SK-N-SH treated with all-trans-retinoic acid at 6 μM for 48 hours (cell line): ENCODE measurements at regions not wholly inside any gene's neighbourhood (a gene's known extent, or its start where the extent isn't known, plus 50 kb on each side); places are given as distances from the start of the nearest gene placed in this dataset.

Source experiments
- ATAC-seq: fragments of 200-7000 bp; cut with Tn5 transposase; 3 replicates; pipeline ENCODE4 v1.9.1; 2020; ENCODE audit warnings: mild to moderate bottlenecking, moderate library complexity
- ARNTL ChIP-seq: fragments of 450-650 bp; formaldehyde crosslinking; IDR thresholded peaks from 2 replicates; pipeline ENCODE4 v1.5.0; 2020; ENCODE audit warnings: low read depth, mild to moderate bottlenecking, moderate library complexity, borderline replicate concordance
- BACH2 ChIP-seq: fragments of 250-450 bp; sonication (Bioruptor Pico); IDR thresholded peaks from 2 replicates; pipeline ENCODE4 v1.9.0; 2021; ENCODE audit warnings: mild to moderate bottlenecking, borderline replicate concordance
- CSDC2 ChIP-seq: fragments of 250-450 bp; sonication (Bioruptor Pico); IDR thresholded peaks from 2 replicates; pipeline ENCODE4 v1.5.0; 2020; ENCODE audit warnings: mild to moderate bottlenecking, moderate library complexity
- CSRNP3 ChIP-seq: fragments of 250-450 bp; sonication (Bioruptor Pico); IDR thresholded peaks from 2 replicates; pipeline ENCODE4 v1.5.1; 2021; ENCODE audit warnings: mild to moderate bottlenecking, moderate library complexity
- ESRRG ChIP-seq: fragments of 250-450 bp; sonication (Bioruptor Pico); IDR thresholded peaks from 2 replicates; pipeline ENCODE4 v1.6.1; 2021; ENCODE audit warnings: mild to moderate bottlenecking
- GLIS3 ChIP-seq: fragments of 250-450 bp; sonication (Bioruptor Pico); IDR thresholded peaks from 2 replicates; pipeline ENCODE4 v1.5.0; 2020; ENCODE audit warnings: mild to moderate bottlenecking, moderate library complexity
- ISL1 ChIP-seq: fragments of 250-450 bp; sonication (Bioruptor Pico); IDR thresholded peaks from 2 replicates; pipeline ENCODE4 v2.1.2; 2022; ENCODE audit warnings: mild to moderate bottlenecking, moderate library complexity
- OSR1 ChIP-seq: fragments of 250-450 bp; sonication (Bioruptor Pico); IDR thresholded peaks from 2 replicates; pipeline ENCODE4 v1.8.0; 2022; ENCODE audit warnings: moderate library complexity, mild to moderate bottlenecking, inconsistent platforms
- POU6F1 ChIP-seq: fragments of 250-450 bp; sonication (Bioruptor Pico); IDR thresholded peaks from 2 replicates; pipeline ENCODE4 v1.8.0; 2021; ENCODE audit warnings: low read depth, mild to moderate bottlenecking, moderate library complexity, borderline replicate concordance
- PPARA ChIP-seq: fragments of 250-450 bp; sonication (Bioruptor Pico); IDR thresholded peaks from 2 replicates; pipeline ENCODE4 v1.5.0; 2020; ENCODE audit warnings: mild to moderate bottlenecking, borderline replicate concordance
- RARB ChIP-seq: fragments of 250-450 bp; sonication (Bioruptor Pico); IDR thresholded peaks from 2 replicates; pipeline ENCODE4 v1.8.0; 2021; ENCODE audit warnings: mild to moderate bottlenecking, moderate library complexity
- SNAI2 ChIP-seq: fragments of 250-450 bp; sonication (Bioruptor Pico); IDR thresholded peaks from 2 replicates; pipeline ENCODE4 v1.5.0; 2020; ENCODE audit warnings: mild to moderate bottlenecking, moderate library complexity
- ZC3H10 ChIP-seq: fragments of 250-450 bp; sonication (Bioruptor Pico); IDR thresholded peaks from 2 replicates; pipeline ENCODE4 v1.5.1; 2021; ENCODE audit warnings: mild to moderate bottlenecking, moderate library complexity
- ZFP3 ChIP-seq: fragments of 250-450 bp; sonication (Bioruptor Pico); IDR thresholded peaks from 2 replicates; pipeline ENCODE4 v1.5.0; 2020; ENCODE audit warnings: mild to moderate bottlenecking, moderate library complexity
- ZFP30 ChIP-seq: fragments of 450-650 bp; formaldehyde crosslinking; IDR thresholded peaks from 2 replicates; pipeline ENCODE4 v1.5.0; 2022; ENCODE audit warnings: mild to moderate bottlenecking, moderate library complexity
- ZNF565 ChIP-seq: fragments of 450-650 bp; formaldehyde crosslinking; conservative IDR thresholded peaks from 2 replicates; pipeline ENCODE4 v1.5.0; 2020; ENCODE audit warnings: low read depth, mild to moderate bottlenecking, moderate library complexity
- ZNF70 ChIP-seq: fragments of 450-650 bp; formaldehyde crosslinking; IDR thresholded peaks from 2 replicates; pipeline ENCODE4 v1.5.0; 2020; ENCODE audit warnings: mild to moderate bottlenecking, moderate library complexity
- ZNF8 ChIP-seq: fragments of 450-650 bp; formaldehyde crosslinking; IDR thresholded peaks from 2 replicates; pipeline ENCODE4 v1.5.0; 2020; ENCODE audit warnings: mild to moderate bottlenecking, moderate library complexity
- TF ChIP-seq, protein P1 (sequence below): fragments of 250-450 bp; sonication (Bioruptor Pico); IDR thresholded peaks from 2 replicates; pipeline ENCODE4 v1.8.0; 2020; ENCODE audit warnings: mild to moderate bottlenecking, moderate library complexity, borderline replicate concordance
- TF ChIP-seq, protein P2 (sequence below): fragments of 250-450 bp; sonication (Bioruptor Pico); IDR thresholded peaks from 2 replicates; pipeline ENCODE4 v1.5.0; 2020; ENCODE audit warnings: mild to moderate bottlenecking, moderate library complexity

DNA sequence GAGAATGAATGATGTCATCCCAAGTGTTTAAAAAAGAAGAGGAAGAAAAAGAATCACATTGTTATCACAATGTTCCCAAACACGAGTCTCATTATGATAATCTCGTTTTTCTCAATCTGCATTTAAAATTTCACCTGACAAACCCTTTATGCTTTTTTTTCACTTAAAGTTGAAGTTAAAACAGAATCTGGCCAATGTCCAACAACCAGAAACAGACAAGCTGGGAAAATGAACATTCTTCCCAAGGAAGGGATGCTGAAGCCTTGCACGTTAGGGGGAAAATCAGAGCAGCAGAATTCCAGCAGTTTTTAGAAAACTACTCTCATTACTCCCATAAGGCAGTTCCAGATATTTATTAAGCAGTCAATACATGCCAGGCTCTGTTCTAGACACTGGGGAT is 245.3 kb downstream of the TMEM182 start (continued):
- no peak for TF ChIP-seq POU6F1 (CRISPR knock-in tag)
- TF ChIP-seq ISL1 (CRISPR knock-in tag): no peak
- no peak for TF ChIP-seq SNAI2 (CRISPR knock-in tag)
- TF ChIP-seq GLIS3 (CRISPR knock-in tag): no peak

- TF ChIP-seq ARNTL: no peak
- TF ChIP-seq ZNF8 (CRISPR knock-in tag): no peak
- TF ChIP-seq ZFP3 (CRISPR knock-in tag): no peak
- TF ChIP-seq, protein P1, sequence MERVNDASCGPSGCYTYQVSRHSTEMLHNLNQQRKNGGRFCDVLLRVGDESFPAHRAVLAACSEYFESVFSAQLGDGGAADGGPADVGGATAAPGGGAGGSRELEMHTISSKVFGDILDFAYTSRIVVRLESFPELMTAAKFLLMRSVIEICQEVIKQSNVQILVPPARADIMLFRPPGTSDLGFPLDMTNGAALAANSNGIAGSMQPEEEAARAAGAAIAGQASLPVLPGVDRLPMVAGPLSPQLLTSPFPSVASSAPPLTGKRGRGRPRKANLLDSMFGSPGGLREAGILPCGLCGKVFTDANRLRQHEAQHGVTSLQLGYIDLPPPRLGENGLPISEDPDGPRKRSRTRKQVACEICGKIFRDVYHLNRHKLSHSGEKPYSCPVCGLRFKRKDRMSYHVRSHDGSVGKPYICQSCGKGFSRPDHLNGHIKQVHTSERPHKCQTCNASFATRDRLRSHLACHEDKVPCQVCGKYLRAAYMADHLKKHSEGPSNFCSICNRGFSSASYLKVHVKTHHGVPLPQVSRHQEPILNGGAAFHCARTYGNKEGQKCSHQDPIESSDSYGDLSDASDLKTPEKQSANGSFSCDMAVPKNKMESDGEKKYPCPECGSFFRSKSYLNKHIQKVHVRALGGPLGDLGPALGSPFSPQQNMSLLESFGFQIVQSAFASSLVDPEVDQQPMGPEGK (CRISPR knock-in tag): no peak
- TF ChIP-seq CSDC2: no peak
- no peak for TF ChIP-seq OSR1 (CRISPR knock-in tag)
- TF ChIP-seq ZFP30 (CRISPR knock-in tag): no peak
- no peak for TF ChIP-seq ZC3H10
- TF ChIP-seq POU6F1 (CRISPR knock-in tag): no peak
- no peak for TF ChIP-seq BACH2 (CRISPR knock-in tag)
- no peak for TF ChIP-seq GLIS3 (CRISPR knock-in tag)
- TF ChIP-seq ZNF565: no peak
- no peak for TF ChIP-seq SNAI2 (CRISPR knock-in tag)
- ATAC-seq: no peak
Measured at GRCh38 chr2:103008586-103008985, 246.8 kb downstream of the TMEM182 start.

DNA sequence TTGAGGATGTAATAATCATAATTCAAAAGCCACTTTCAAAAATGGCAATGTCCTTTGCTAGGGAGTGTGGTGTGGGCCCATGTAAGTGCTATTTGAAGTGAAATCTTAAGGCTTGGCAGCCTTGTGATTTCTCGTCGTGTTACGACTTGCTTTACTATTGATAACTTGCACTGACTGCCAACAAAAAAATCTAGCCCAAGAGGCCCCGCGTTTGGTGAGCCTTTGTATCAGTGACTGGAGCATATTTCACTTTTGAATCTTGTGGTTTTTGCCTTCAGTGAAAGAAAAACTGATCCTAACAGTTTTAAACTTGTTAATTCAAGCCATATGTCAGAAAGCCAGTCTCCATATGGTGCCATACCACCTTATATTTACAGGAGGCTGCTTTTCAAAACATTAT is 248.0 kb downstream of the TMEM182 start:
- no peak for ATAC-seq
- TF ChIP-seq ESRRG (CRISPR knock-in tag) (no peak), ZNF70 (no peak), ISL1 (CRISPR knock-in tag) (no peak), CSRNP3 (CRISPR knock-in tag) (no peak), ZFP30 (CRISPR knock-in tag) (no peak), ZC3H10 (no peak), RARB (CRISPR knock-in tag) (no peak), PPARA (CRISPR knock-in tag) (no peak), ZFP3 (CRISPR knock-in tag) (no peak), OSR1 (CRISPR knock-in tag) (no peak)
- TF ChIP-seq, protein P2, sequence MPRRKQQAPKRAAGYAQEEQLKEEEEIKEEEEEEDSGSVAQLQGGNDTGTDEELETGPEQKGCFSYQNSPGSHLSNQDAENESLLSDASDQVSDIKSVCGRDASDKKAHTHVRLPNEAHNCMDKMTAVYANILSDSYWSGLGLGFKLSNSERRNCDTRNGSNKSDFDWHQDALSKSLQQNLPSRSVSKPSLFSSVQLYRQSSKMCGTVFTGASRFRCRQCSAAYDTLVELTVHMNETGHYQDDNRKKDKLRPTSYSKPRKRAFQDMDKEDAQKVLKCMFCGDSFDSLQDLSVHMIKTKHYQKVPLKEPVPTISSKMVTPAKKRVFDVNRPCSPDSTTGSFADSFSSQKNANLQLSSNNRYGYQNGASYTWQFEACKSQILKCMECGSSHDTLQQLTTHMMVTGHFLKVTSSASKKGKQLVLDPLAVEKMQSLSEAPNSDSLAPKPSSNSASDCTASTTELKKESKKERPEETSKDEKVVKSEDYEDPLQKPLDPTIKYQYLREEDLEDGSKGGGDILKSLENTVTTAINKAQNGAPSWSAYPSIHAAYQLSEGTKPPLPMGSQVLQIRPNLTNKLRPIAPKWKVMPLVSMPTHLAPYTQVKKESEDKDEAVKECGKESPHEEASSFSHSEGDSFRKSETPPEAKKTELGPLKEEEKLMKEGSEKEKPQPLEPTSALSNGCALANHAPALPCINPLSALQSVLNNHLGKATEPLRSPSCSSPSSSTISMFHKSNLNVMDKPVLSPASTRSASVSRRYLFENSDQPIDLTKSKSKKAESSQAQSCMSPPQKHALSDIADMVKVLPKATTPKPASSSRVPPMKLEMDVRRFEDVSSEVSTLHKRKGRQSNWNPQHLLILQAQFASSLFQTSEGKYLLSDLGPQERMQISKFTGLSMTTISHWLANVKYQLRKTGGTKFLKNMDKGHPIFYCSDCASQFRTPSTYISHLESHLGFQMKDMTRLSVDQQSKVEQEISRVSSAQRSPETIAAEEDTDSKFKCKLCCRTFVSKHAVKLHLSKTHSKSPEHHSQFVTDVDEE (CRISPR knock-in tag): no peak
- TF ChIP-seq, protein P1 (CRISPR knock-in tag): no peak
- TF ChIP-seq, all 23 proteins: peak for 0
